ENCODE measurements at regions not wholly inside any gene's neighbourhood (a gene's known extent, or its start where the extent isn't known, plus 50 kb on each side); places are given as distances from the start of the nearest gene placed in this dataset.

DNA sequence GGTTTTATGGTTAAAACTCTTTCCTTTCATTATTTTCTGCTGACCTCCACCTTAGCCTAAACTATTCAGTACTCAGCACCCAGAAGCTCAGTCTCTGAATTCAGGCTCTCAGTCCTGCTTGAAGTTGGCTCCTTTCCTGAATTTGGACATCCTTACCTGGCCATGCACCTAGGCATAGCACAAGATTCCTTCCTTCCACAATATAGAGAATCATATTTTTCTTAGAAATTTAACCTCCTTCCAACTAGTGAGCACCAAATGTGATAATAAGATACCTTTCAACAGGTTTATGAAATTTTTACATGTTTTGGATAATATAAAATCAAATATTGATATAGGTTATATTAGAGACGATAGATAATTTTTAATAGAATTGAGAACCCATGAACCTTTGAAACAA lies 905.6 kb upstream of the GHITM start:
- TF ChIP-seq, protein P1, sequence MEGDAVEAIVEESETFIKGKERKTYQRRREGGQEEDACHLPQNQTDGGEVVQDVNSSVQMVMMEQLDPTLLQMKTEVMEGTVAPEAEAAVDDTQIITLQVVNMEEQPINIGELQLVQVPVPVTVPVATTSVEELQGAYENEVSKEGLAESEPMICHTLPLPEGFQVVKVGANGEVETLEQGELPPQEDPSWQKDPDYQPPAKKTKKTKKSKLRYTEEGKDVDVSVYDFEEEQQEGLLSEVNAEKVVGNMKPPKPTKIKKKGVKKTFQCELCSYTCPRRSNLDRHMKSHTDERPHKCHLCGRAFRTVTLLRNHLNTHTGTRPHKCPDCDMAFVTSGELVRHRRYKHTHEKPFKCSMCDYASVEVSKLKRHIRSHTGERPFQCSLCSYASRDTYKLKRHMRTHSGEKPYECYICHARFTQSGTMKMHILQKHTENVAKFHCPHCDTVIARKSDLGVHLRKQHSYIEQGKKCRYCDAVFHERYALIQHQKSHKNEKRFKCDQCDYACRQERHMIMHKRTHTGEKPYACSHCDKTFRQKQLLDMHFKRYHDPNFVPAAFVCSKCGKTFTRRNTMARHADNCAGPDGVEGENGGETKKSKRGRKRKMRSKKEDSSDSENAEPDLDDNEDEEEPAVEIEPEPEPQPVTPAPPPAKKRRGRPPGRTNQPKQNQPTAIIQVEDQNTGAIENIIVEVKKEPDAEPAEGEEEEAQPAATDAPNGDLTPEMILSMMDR (IDR thresholded peaks at IDR 0.05): no peak
- H3K27me3 Mint-ChIP-seq (ENCODE audit: insufficient read depth): no peaks in the 10 kb centered on the region
- H3K4me3 Mint-ChIP-seq: no peak overlapping the region
- peaks cover 25% of the 10 kb centered on the region for H3K9me3 Mint-ChIP-seq
- no peak overlapping the region for H3K27ac Mint-ChIP-seq
- no peak for DNase-seq
- no peaks in the 10 kb centered on the region for H3K36me3 Mint-ChIP-seq (ENCODE audit: low read depth)
- H3K4me1 Mint-ChIP-seq (ENCODE audit: low read depth): no peaks in the 10 kb centered on the region

DNA sequence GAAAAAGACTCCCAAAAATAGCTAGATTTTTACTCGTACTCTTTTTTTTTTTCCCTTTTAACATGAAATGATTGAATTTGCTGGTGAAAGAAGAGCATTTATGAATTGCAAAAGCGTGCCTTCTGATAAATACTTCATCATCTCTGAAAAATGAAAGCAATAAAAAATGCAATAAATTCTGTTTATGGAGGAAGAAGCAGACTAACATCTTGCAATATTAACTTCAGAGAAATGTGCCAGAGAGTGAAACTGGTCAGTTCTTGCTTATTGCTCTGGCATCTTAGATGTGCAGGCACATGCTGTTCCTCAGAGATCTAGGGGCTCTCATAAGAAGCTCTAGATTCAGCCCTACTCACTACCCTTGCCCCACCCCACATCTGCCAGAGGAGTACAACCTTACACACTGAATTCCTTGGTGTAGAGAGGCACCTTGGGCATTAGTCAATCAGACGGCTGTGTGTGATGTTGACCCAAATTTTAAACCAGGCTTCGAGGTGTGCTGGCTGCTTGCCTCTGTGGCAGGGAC lies 891.1 kb upstream of the GHITM start:
- TF ChIP-seq, protein P1 (IDR thresholded peaks at IDR 0.05): no peak
- Mint-ChIP-seq H3K4me1 (ENCODE audit: low read depth) (no peaks in the 10 kb centered on the region), H3K27me3 (ENCODE audit: insufficient read depth) (no peaks in the 10 kb centered on the region), H3K36me3 (ENCODE audit: low read depth) (no peaks in the 10 kb centered on the region), H3K4me3 (no peak overlapping the region), H3K9me3 (peaks cover 38% of the 10 kb centered on the region), H3K27ac (no peak overlapping the region)
- no peak for DNase-seq

DNA sequence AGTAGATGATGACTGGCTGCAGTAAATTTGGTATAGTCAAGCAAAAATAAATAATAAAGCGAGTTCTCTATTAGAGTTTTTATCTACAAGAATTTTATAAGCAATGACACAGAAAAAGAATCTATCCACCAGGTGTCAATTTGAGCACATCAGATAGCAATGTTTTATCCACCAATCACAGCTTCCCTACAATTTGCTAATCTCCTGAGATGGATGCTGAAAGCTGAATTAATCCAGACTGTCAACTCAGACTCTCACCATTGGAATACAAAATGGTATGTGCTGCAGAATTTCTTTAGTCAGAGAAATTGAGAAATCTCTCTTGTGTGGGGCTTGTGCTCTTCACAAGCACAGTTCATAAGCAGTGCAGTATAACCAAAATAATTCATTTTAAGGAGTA lies 888.9 kb upstream of the GHITM start:
- Mint-ChIP-seq H3K9me3 (peaks cover 31% of the 10 kb centered on the region), H3K27ac (no peak overlapping the region), H3K4me3 (no peak overlapping the region), H3K36me3 (ENCODE audit: low read depth) (no peaks in the 10 kb centered on the region), H3K27me3 (ENCODE audit: insufficient read depth) (no peaks in the 10 kb centered on the region), H3K4me1 (ENCODE audit: low read depth) (no peaks in the 10 kb centered on the region)
- TF ChIP-seq, protein P1 (IDR thresholded peaks at IDR 0.05): no peak
- DNase-seq: no peak

DNA sequence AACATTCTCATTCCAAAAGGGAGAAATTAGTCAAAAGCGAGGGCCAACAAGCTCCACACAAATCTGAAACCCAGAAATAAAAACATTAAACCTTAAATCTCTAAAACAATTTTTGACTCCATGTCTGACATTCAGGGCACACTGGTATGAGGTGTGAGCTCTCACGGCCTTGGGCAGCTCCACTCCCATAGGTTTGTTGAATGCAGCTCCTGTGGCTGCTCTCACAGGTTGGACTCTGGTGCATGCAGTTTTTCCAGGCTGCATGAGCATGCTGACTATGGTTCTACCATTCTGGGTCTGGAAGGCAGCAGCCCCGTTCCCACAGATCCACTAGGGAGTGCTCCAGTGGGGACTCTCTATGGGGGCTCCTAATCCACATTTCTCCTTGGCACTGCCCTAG lies 887.1 kb upstream of the GHITM start:
- H3K4me3 Mint-ChIP-seq: no peak overlapping the region
- no peaks in the 10 kb centered on the region for H3K36me3 Mint-ChIP-seq (ENCODE audit: low read depth)
- no peak for DNase-seq
- H3K27me3 Mint-ChIP-seq (ENCODE audit: insufficient read depth): no peaks in the 10 kb centered on the region
- TF ChIP-seq, protein P1 (IDR thresholded peaks at IDR 0.05): no peak
- H3K9me3 Mint-ChIP-seq: peaks cover 29% of the 10 kb centered on the region
- no peaks in the 10 kb centered on the region for H3K4me1 Mint-ChIP-seq (ENCODE audit: low read depth)
- no peak overlapping the region for H3K27ac Mint-ChIP-seq

DNA sequence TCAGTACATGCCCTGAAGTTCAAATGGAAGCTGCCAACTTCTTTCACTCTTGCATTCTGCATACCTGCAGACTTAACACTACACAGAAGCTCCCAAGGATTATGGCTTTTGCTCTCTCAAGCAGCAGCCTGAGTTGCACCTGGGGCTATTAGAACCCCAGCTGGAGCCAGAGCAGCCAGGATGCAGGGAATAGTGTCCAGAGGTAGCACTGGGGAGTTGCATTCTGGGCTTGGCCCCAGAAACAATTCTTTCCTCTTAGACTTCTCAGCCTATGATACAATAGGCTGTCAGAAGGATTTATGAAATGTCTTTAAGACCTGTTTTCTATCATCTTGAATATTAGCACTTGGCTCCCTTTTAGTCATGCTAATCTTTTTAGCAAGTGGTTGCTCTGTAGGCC lies 886.7 kb upstream of the GHITM start:
- H3K9me3 Mint-ChIP-seq: peaks cover 29% of the 10 kb centered on the region
- no peak for DNase-seq
- H3K4me3 Mint-ChIP-seq: no peak overlapping the region
- no peaks in the 10 kb centered on the region for H3K36me3 Mint-ChIP-seq (ENCODE audit: low read depth)
- no peaks in the 10 kb centered on the region for H3K4me1 Mint-ChIP-seq (ENCODE audit: low read depth)
- H3K27ac Mint-ChIP-seq: no peak overlapping the region
- TF ChIP-seq, protein P1 (IDR thresholded peaks at IDR 0.05): no peak
- no peaks in the 10 kb centered on the region for H3K27me3 Mint-ChIP-seq (ENCODE audit: insufficient read depth)
